ENCODE measurements at regions not wholly inside any gene's neighbourhood (a gene's known extent, or its start where the extent isn't known, plus 50 kb on each side); places are given as distances from the start of the nearest gene placed in this dataset.
A peak's percentile ranks its signal among the peaks of the same experiment; 100 is the strongest.

GRCh38 chr9:80509358-80509757 lies 937.6 kb downstream of the TLE4 start:
- peak; percentile 44 for TF ChIP-seq CTCF (IDR thresholded peaks at IDR 0.05; ENCODE audit: poor library complexity, severe bottlenecking)
- DNase-seq (ENCODE audit: low spot score): no peak
- no peak overlapping the region for H3K4me3 ChIP-seq (ENCODE audit: severe bottlenecking)
- ATAC-seq (ENCODE audit: low read depth): no peak
- H3K36me3 ChIP-seq (ENCODE audit: low read depth): no peaks in the 10 kb centered on the region
- H3K4me1 ChIP-seq (ENCODE audit: insufficient read depth, poor library complexity, severe bottlenecking): no peaks in the 10 kb centered on the region
- no peak overlapping the region for H3K27ac ChIP-seq (ENCODE audit: poor library complexity, severe bottlenecking)
- H3K27me3 ChIP-seq (ENCODE audit: insufficient read depth, poor library complexity, severe bottlenecking): no peaks in the 10 kb centered on the region
- no peaks in the 10 kb centered on the region for H3K9me3 ChIP-seq (ENCODE audit: severe bottlenecking)

- no peak for DNase-seq (ENCODE audit: low spot score)
- Histone ChIP-seq H3K27me3 (ENCODE audit: insufficient read depth, poor library complexity, severe bottlenecking) (no peaks in the 10 kb centered on the region), H3K4me1 (ENCODE audit: insufficient read depth, poor library complexity, severe bottlenecking) (no peaks in the 10 kb centered on the region), H3K9me3 (ENCODE audit: severe bottlenecking) (no peaks in the 10 kb centered on the region), H3K27ac (ENCODE audit: poor library complexity, severe bottlenecking) (no peak overlapping the region), H3K4me3 (ENCODE audit: severe bottlenecking) (no peak overlapping the region), H3K36me3 (ENCODE audit: low read depth) (no peaks in the 10 kb centered on the region)
- no peak for ATAC-seq (ENCODE audit: low read depth)
- no peak for TF ChIP-seq CTCF (IDR thresholded peaks at IDR 0.05; ENCODE audit: poor library complexity, severe bottlenecking)
These were observed 935.8 kb downstream of the TLE4 start for GRCh38 chr9:80507611-80508010.

- no peak for DNase-seq (ENCODE audit: low spot score)
- ATAC-seq (ENCODE audit: low read depth): no peak
- no peaks in the 10 kb centered on the region for H3K27me3 ChIP-seq (ENCODE audit: insufficient read depth, poor library complexity, severe bottlenecking)
- no peak overlapping the region for H3K4me3 ChIP-seq (ENCODE audit: severe bottlenecking)
- H3K36me3 ChIP-seq (ENCODE audit: low read depth): no peaks in the 10 kb centered on the region
- TF ChIP-seq CTCF (IDR thresholded peaks at IDR 0.05; ENCODE audit: poor library complexity, severe bottlenecking): no peak
- H3K4me1 ChIP-seq (ENCODE audit: insufficient read depth, poor library complexity, severe bottlenecking): no peaks in the 10 kb centered on the region
- no peaks in the 10 kb centered on the region for H3K9me3 ChIP-seq (ENCODE audit: severe bottlenecking)
- no peak overlapping the region for H3K27ac ChIP-seq (ENCODE audit: poor library complexity, severe bottlenecking)
These were observed 933.0 kb downstream of the TLE4 start for GRCh38 chr9:80504601-80505230.

GRCh38 chr9:80503671-80504281 lies 932.0 kb downstream of the TLE4 start:
- H3K36me3 ChIP-seq (ENCODE audit: low read depth): no peaks in the 10 kb centered on the region
- no peak overlapping the region for H3K27ac ChIP-seq (ENCODE audit: poor library complexity, severe bottlenecking)
- ATAC-seq (ENCODE audit: low read depth): no peak
- H3K4me1 ChIP-seq (ENCODE audit: insufficient read depth, poor library complexity, severe bottlenecking): no peaks in the 10 kb centered on the region
- DNase-seq (ENCODE audit: low spot score): no peak
- TF ChIP-seq CTCF (IDR thresholded peaks at IDR 0.05; ENCODE audit: poor library complexity, severe bottlenecking): no peak
- no peak overlapping the region for H3K4me3 ChIP-seq (ENCODE audit: severe bottlenecking)
- no peaks in the 10 kb centered on the region for H3K27me3 ChIP-seq (ENCODE audit: insufficient read depth, poor library complexity, severe bottlenecking)
- H3K9me3 ChIP-seq (ENCODE audit: severe bottlenecking): no peaks in the 10 kb centered on the region

GRCh38 chr9:80502306-80502705 lies 930.5 kb downstream of the TLE4 start:
- no peaks in the 10 kb centered on the region for H3K9me3 ChIP-seq (ENCODE audit: severe bottlenecking)
- no peaks in the 10 kb centered on the region for H3K36me3 ChIP-seq (ENCODE audit: low read depth)
- ATAC-seq (ENCODE audit: low read depth) (no peak), DNase-seq (ENCODE audit: low spot score) (no peak)
- H3K27me3 ChIP-seq (ENCODE audit: insufficient read depth, poor library complexity, severe bottlenecking): no peaks in the 10 kb centered on the region
- no peak overlapping the region for H3K27ac ChIP-seq (ENCODE audit: poor library complexity, severe bottlenecking)
- H3K4me3 ChIP-seq (ENCODE audit: severe bottlenecking): no peak overlapping the region
- no peaks in the 10 kb centered on the region for H3K4me1 ChIP-seq (ENCODE audit: insufficient read depth, poor library complexity, severe bottlenecking)
- TF ChIP-seq CTCF (IDR thresholded peaks at IDR 0.05; ENCODE audit: poor library complexity, severe bottlenecking): no peak

All from RWPE2 (cell line).